NCI-H460 (cell line): ENCODE measurements at regions not wholly inside any gene's neighbourhood (a gene's known extent, or its start where the extent isn't known, plus 50 kb on each side); places are given as distances from the start of the nearest gene placed in this dataset.

Experiments used
- DNase-seq: peaks from one replicate; pipeline ENCODE4 v3.0.0-alpha.2; 2016; ENCODE audit warnings: low read depth; ENCODE audit errors: extremely low read depth

DNA sequence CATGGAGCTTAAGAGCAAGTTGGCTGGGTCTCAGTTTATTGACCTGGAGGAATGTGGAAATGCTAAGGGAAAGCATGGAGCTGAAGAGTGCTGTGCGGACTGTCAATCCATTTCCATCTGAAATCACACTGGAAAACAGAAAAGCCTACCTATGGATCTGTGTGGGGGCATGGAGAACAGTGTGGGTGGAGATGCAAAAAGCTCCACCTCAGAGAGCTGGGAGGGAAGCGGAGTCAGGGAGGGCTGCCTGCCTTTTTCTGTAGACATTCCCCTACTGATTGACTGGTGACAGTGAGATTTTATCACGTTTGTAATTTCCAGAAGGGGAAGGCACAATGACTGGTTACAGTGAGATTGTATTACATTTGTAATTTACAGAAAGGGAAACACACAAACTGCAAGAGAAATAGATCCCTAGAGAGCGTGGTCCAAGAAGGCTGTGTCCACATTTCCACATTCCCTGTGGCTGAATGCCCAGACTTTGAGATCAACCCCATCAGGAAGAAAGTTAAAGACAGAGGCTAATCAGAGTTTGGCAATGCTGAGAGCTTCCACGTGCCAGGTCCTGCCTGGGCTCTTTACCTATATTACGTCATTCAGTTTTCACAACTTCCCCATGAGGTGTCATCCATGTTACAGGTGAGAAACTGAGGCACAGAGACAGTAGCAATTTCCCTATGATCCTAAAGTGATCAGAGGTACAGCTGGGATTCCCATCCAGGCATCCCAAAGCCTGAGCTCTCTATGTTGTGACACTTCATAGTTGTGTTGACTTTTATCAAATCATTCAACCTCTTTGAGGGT, 67.7 kb upstream of the NSMCE3 start:
- DNase-seq: no peak

GRCh38 chr15:29334544-29334943, 64.9 kb upstream of the NSMCE3 start:
- no peak for DNase-seq

DNA sequence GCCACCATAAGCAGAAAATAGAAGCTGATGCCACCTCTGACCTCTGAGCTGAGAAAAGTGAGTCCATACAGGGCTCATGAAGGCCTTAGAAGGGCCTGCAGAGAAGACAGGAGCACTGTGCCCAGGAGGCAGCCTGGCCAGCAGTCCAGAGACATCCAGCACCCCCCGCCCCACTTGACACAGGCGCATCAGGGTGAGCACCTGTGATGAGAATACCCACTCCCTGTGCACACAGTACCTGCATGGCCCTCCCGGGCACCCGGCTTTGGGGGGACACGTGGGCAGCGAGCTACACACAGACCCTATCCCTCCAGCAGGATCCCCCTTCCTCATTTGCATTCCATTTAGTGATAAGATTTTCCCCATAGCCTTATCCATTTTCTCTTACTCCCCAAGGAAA, 63.6 kb upstream of the NSMCE3 start:
- DNase-seq: no peak

GRCh38 chr15:29331669-29332068, 62.0 kb upstream of the NSMCE3 start:
- DNase-seq: no peak

DNA sequence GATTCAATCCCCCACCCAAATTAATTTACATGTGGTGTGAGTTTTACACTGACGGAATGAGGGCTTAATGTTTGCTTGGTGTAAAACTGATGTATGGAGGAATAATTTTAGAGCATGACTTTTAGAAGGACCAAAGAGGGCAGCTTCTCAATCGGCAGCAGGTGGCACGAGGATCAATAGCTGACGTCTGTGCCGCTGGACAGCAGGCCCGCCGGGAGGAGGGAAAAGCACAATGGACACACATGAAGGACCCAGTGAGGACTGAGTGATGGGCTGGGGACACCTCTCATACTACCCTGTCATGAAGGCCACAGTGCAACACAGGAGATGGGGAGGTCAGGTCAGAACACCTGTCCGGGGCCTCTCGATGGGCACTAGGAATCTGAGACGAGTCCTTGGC, 61.4 kb upstream of the NSMCE3 start:
- DNase-seq: no peak

DNA sequence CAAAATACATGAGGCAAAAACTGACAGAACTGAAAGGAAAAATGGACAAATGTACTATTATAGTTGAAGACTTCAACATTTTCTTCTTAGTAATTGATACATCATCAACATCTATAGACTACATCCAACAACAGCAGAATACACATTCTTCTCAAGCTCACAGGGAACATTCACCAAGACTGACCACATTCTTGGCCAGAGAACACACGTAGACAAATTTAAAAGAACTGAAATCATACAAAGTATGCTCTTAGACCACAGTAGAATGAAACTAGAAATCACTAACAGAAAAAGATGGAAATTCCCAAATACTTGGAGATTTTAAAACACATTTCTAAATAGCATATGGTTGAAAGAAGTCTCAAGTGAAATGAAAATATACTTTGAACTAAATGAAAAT, 55.1 kb upstream of the NSMCE3 start:
- DNase-seq: no peak

- DNase-seq: no peak
These were observed 53.9 kb upstream of the NSMCE3 start for GRCh38 chr15:29323557-29323956.

DNA sequence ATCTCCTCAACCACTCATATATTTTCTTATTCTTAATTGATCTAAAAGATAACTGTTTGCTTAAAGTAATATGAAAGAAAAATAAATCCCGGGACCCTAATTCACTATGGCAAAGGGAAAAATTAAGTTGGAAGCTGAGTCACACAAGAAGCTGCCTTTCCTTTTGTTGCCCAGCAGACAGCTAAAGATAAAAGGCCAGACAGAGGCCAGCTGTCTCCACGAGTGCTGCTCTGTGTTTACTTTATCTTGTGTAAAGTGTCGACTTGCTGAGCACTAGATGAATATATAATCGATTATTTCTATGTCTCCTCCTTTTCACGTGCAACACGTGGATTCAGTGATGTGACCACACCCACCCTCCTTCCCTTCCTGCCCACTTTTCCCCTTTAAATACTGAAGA, 52.8 kb upstream of the NSMCE3 start:
- DNase-seq: no peak

DNA sequence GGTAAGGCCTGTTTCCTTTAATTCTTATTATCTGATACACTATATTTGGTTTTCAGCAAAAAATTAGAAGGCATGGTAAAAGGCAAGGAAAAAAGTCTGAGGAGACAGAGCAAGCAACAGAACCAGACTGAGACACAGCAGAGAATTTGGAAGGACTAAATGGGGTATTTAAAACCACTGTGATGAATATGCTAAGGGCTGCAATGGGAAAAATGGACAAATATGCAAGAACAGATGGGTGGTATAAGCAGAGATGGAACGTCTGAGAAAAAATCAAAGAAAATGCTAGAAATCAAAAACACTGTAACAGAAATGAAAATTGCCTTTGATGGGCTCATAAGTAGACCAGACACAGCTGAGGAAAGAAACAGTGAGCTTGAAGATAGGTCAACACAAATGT, 50.8 kb upstream of the NSMCE3 start:
- no peak for DNase-seq

- DNase-seq: no peak
These were observed 50.2 kb upstream of the NSMCE3 start for GRCh38 chr15:29319823-29320222.
